Karpas-422 (cell line): ENCODE measurements at regions not wholly inside any gene's neighbourhood (a gene's known extent, or its start where the extent isn't known, plus 50 kb on each side); places are given as distances from the start of the nearest gene placed in this dataset.

ENCODE experiments used
- DNase-seq: peaks from one replicate; pipeline ENCODE4 v3.0.0-alpha.2; 2015
- H2AFZ ChIP-seq: fragments of 200-600 bp; sonication (generic); 2 replicates; pipeline ENCODE4 v1.6.1; 2014; ENCODE audit warnings: antibody characterized with exemption, low read length, mixed read lengths
- H3K27ac ChIP-seq: fragments of 200-600 bp; sonication (generic); 2 replicates; pipeline ENCODE4 v1.5.1; 2014; ENCODE audit warnings: mild to moderate bottlenecking, low read length, moderate library complexity
- H3K27me3 ChIP-seq: fragments of 200-600 bp; sonication (generic); 2 replicates; pipeline ENCODE4 v1.6.1; 2014; ENCODE audit warnings: low read length, mixed read lengths
- H3K36me3 ChIP-seq: fragments of 200-600 bp; sonication (generic); 2 replicates; pipeline ENCODE4 v1.6.1; 2014; ENCODE audit warnings: low read length, mixed read lengths; ENCODE audit not compliant: insufficient read depth
- H3K4me1 ChIP-seq: fragments of 200-600 bp; sonication (generic); 2 replicates; pipeline ENCODE4 v1.6.1; 2014; ENCODE audit warnings: mild to moderate bottlenecking, low read length, mixed read lengths
- H3K4me2 ChIP-seq: fragments of 200-600 bp; sonication (generic); 2 replicates; pipeline ENCODE4 v1.6.1; 2014; ENCODE audit warnings: low read length, low read depth, mild to moderate bottlenecking; ENCODE audit not compliant: poor library complexity, severe bottlenecking
- H3K4me3 ChIP-seq: fragments of 200-600 bp; sonication (generic); 2 replicates; pipeline ENCODE4 v1.5.1; 2014; ENCODE audit warnings: mild to moderate bottlenecking, antibody characterized with exemption, low read length, mixed read lengths
- H3K79me2 ChIP-seq: fragments of 200-600 bp; sonication (generic); 2 replicates; pipeline ENCODE4 v1.6.1; 2014; ENCODE audit warnings: mild to moderate bottlenecking, low read length, mixed read lengths
- H3K9ac ChIP-seq: fragments of 200-600 bp; sonication (generic); 2 replicates; pipeline ENCODE4 v1.6.0; 2014; ENCODE audit warnings: low read length
- H3K9me2 ChIP-seq: fragments of 200-600 bp; sonication (generic), shearing (Covaris generic); replicated peaks from 2 replicates; pipeline ENCODE4 v1.6.0; 2014; ENCODE audit warnings: mild to moderate bottlenecking, low read length, moderate library complexity; ENCODE audit not compliant: insufficient read depth
- H3K9me3 ChIP-seq: fragments of 300-700, 200-600 bp; sonication (generic); 2 replicates; pipeline ENCODE4 v1.6.1; 2014; ENCODE audit warnings: low read length, mixed read lengths
- H4K20me1 ChIP-seq: fragments of 200-600 bp; sonication (generic); 2 replicates; pipeline ENCODE4 v1.6.1; 2014; ENCODE audit warnings: mild to moderate bottlenecking, antibody characterized with exemption, low read length, low read depth; ENCODE audit not compliant: insufficient read depth

- H3K4me3 ChIP-seq = no peak overlapping the region
- no peak for DNase-seq
- H3K4me2 ChIP-seq = no peak overlapping the region
- H3K27ac ChIP-seq = no peak overlapping the region
- H3K9ac ChIP-seq = no peak overlapping the region
- no peaks in the 10 kb centered on the region for H3K9me2 ChIP-seq
- H3K9me3 ChIP-seq = peaks cover 7% of the 10 kb centered on the region; the same call in 1 of the 2 replicates
- H3K27me3 ChIP-seq = peaks cover 6% of the 10 kb centered on the region; the same call in 1 of the 2 replicates
- no peak overlapping the region for H2AFZ ChIP-seq
- H4K20me1 ChIP-seq = no peaks in the 10 kb centered on the region
- H3K4me1 ChIP-seq = peaks cover 16% of the 10 kb centered on the region
- no peaks in the 10 kb centered on the region for H3K79me2 ChIP-seq
- no peaks in the 10 kb centered on the region for H3K36me3 ChIP-seq
Observed at GRCh38 chr22:26821854-26822253, 164.5 kb downstream of the MIAT start.

- no peaks in the 10 kb centered on the region for H3K9me2 ChIP-seq
- no peaks in the 10 kb centered on the region for H3K79me2 ChIP-seq
- no peak overlapping the region for H3K4me3 ChIP-seq
- H3K9ac ChIP-seq = no peak overlapping the region
- peaks cover 7% of the 10 kb centered on the region; the same call in 1 of the 2 replicates for H3K9me3 ChIP-seq
- H2AFZ ChIP-seq = no peak overlapping the region
- H4K20me1 ChIP-seq = no peaks in the 10 kb centered on the region
- peaks cover 16% of the 10 kb centered on the region for H3K4me1 ChIP-seq
- no peak overlapping the region for H3K4me2 ChIP-seq
- H3K27me3 ChIP-seq = peaks cover 6% of the 10 kb centered on the region; the same call in 1 of the 2 replicates
- no peaks in the 10 kb centered on the region for H3K36me3 ChIP-seq
- DNase-seq = no peak
- no peak overlapping the region for H3K27ac ChIP-seq
Observed at GRCh38 chr22:26822313-26822712, 164.9 kb downstream of the MIAT start.

GRCh38 chr22:26823966-26824365, 166.6 kb downstream of the MIAT start:
- Histone ChIP-seq H3K9me2 (no peaks in the 10 kb centered on the region), H3K79me2 (no peaks in the 10 kb centered on the region), H3K9me3 (no peaks in the 10 kb centered on the region), H3K4me1 (peaks cover 24% of the 10 kb centered on the region), H3K4me2 (no peak overlapping the region), H3K27me3 (no peaks in the 10 kb centered on the region), H3K4me3 (no peak overlapping the region), H2AFZ (no peak overlapping the region), H3K36me3 (no peaks in the 10 kb centered on the region), H3K27ac (no peak overlapping the region), H3K9ac (no peak overlapping the region), H4K20me1 (no peaks in the 10 kb centered on the region)
- DNase-seq = no peak

GRCh38 chr22:26825960-26826935, 168.9 kb downstream of the MIAT start:
- Histone ChIP-seq H3K27ac (no peak overlapping the region), H3K9ac (no peak overlapping the region), H2AFZ (no peak overlapping the region), H3K4me3 (no peak overlapping the region), H4K20me1 (no peaks in the 10 kb centered on the region), H3K36me3 (no peaks in the 10 kb centered on the region), H3K79me2 (no peaks in the 10 kb centered on the region), H3K27me3 (no peaks in the 10 kb centered on the region), H3K9me2 (no peaks in the 10 kb centered on the region), H3K4me2 (no peak overlapping the region), H3K9me3 (no peaks in the 10 kb centered on the region), H3K4me1 (peaks cover 8% of the 10 kb centered on the region)
- DNase-seq = no peak

GRCh38 chr22:26827611-26828010, 170.2 kb downstream of the MIAT start:
- Histone ChIP-seq H2AFZ (no peak overlapping the region), H3K4me1 (peaks cover 7% of the 10 kb centered on the region), H3K9ac (no peak overlapping the region), H3K4me3 (no peak overlapping the region), H4K20me1 (no peaks in the 10 kb centered on the region), H3K9me2 (no peaks in the 10 kb centered on the region), H3K79me2 (no peaks in the 10 kb centered on the region), H3K9me3 (no peaks in the 10 kb centered on the region), H3K4me2 (no peak overlapping the region), H3K27ac (no peak overlapping the region), H3K27me3 (no peaks in the 10 kb centered on the region), H3K36me3 (no peaks in the 10 kb centered on the region)
- DNase-seq = no peak

GRCh38 chr22:26828311-26828710, 170.9 kb downstream of the MIAT start:
- no peak overlapping the region for H3K9ac ChIP-seq
- no peaks in the 10 kb centered on the region for H3K9me3 ChIP-seq
- DNase-seq = peak; percentile 63
- no peaks in the 10 kb centered on the region for H4K20me1 ChIP-seq
- peaks cover 7% of the 10 kb centered on the region for H3K4me1 ChIP-seq
- no peak overlapping the region for H3K27ac ChIP-seq
- H3K4me2 ChIP-seq = no peak overlapping the region
- H3K27me3 ChIP-seq = no peaks in the 10 kb centered on the region
- H3K36me3 ChIP-seq = no peaks in the 10 kb centered on the region
- H3K79me2 ChIP-seq = no peaks in the 10 kb centered on the region
- H3K4me3 ChIP-seq = no peak overlapping the region
- H3K9me2 ChIP-seq = no peaks in the 10 kb centered on the region
- H2AFZ ChIP-seq = peak overlapping the region; percentile 51; the same call in 1 of the 2 replicates

GRCh38 chr22:26830837-26831236, 173.4 kb downstream of the MIAT start:
- H3K9ac ChIP-seq = no peak overlapping the region
- no peak overlapping the region for H3K4me2 ChIP-seq
- H3K9me3 ChIP-seq = no peaks in the 10 kb centered on the region
- no peak overlapping the region for H2AFZ ChIP-seq
- H3K4me3 ChIP-seq = no peak overlapping the region
- H3K27me3 ChIP-seq = no peaks in the 10 kb centered on the region
- H3K79me2 ChIP-seq = no peaks in the 10 kb centered on the region
- H3K36me3 ChIP-seq = no peaks in the 10 kb centered on the region
- H3K9me2 ChIP-seq = no peaks in the 10 kb centered on the region
- no peak for DNase-seq
- no peaks in the 10 kb centered on the region for H4K20me1 ChIP-seq
- H3K27ac ChIP-seq = no peak overlapping the region
- peaks cover 7% of the 10 kb centered on the region for H3K4me1 ChIP-seq

GRCh38 chr22:26835023-26835422, 177.6 kb downstream of the MIAT start:
- no peak for DNase-seq
- H3K4me3 ChIP-seq = no peak overlapping the region
- no peaks in the 10 kb centered on the region for H4K20me1 ChIP-seq
- H3K79me2 ChIP-seq = no peaks in the 10 kb centered on the region
- no peak overlapping the region for H2AFZ ChIP-seq
- H3K4me2 ChIP-seq = no peak overlapping the region
- H3K27me3 ChIP-seq = no peaks in the 10 kb centered on the region
- H3K9me3 ChIP-seq = no peaks in the 10 kb centered on the region
- H3K36me3 ChIP-seq = no peaks in the 10 kb centered on the region
- H3K9ac ChIP-seq = no peak overlapping the region
- H3K4me1 ChIP-seq = no peaks in the 10 kb centered on the region
- no peaks in the 10 kb centered on the region for H3K9me2 ChIP-seq
- H3K27ac ChIP-seq = no peak overlapping the region
